GM19324 (cell line): ENCODE measurements at regions not wholly inside any gene's neighbourhood (a gene's known extent, or its start where the extent isn't known, plus 50 kb on each side); places are given as distances from the start of the nearest gene placed in this dataset.

Source experiments
- ATAC-seq: cut with Tn5 transposase; IDR thresholded peaks from one replicate; pipeline ENCODE4 v1.9.1; 2021; ENCODE audit warnings: mild to moderate bottlenecking, moderate library complexity; ENCODE audit not compliant: unreplicated experiment, low FRiP score

GRCh38 chr20:40111282-40111681, 577.8 kb downstream of the MAFB start:
- ATAC-seq: no peak

DNA sequence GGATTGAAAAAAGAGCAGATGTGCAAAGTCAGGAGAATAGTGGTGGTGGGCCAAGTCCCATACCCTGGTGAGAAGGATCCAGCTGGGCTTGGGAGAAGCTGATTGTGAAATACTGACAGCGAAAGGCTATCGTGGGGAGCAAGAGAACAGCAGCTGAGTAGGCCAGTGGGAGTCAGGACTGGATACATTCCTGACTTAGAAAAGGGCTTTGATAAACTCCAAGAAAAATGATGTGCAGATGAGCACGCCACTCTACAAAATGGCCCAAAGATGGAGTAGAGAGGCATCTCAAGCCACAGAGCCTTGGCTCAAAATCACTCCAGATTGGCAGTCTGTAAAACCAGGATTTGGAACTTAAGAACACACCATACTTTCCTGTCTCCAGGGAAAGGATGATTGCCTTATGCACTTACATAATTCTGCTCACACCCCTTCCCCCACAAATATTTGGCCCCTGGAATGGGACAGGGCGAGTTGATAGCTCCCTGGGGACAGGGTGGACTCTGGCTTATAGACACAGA, 578.7 kb downstream of the MAFB start:
- no peak for ATAC-seq

GRCh38 chr20:40109136-40109535, 579.9 kb downstream of the MAFB start:
- ATAC-seq: no peak

DNA sequence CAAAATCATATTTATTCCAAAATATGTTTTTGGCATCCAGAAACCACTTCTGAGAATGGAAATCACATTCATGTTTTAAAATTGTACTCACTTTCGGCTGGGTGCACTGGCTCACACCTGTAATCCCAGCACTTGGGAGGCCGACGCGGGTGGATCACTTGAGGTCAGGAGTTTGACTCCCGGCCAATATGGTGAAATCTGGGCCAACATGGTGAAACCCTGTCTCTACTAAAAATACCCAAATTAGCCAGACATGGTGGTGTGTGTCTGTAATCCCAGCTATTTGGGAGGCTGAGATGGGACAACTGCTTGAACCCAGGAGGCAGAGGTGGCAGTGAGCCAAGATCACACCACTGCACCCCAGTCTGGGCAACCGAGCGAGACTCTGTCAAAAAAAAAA, 580.7 kb downstream of the MAFB start:
- no peak for ATAC-seq

GRCh38 chr20:40104959-40105358, 584.1 kb downstream of the MAFB start:
- ATAC-seq: no peak

DNA sequence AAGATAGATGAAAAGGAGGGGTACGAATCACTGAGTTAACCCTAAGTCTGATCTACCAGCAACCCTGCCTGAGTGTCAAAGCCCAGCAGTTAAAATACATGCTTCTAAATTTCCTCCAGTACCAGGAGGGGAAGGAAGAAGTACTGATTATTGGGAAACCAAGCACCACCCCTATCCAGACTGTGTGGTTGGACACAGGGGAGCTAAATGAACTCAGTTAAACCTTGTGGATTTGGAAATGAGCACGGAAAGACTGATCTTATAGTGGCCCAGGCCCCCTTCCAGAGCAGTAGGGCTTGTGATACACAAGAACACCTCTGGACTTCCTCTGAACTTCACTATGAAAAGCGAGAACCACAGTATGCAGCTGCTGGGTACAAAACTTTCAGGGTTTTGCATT, 585.6 kb downstream of the MAFB start:
- ATAC-seq: no peak

DNA sequence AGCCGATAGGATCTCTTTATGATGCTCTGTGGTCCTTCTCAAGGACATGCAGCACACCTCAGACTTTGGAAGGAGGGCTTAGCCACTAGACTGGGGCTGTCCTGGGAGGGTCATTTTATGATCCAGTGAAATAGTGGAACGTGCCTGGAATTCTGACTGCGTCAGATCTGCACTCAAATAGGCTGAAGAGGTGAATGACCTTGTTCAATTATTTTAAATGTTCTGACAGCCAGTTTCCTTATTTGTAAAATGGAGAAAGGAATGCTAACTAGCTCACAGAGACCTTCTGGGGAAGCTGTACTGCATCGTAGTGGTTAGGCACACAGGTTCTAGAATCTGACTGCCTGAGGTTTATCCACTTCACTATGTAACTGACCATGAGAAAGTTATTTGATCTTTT, 587.5 kb downstream of the MAFB start:
- no peak for ATAC-seq

- ATAC-seq: no peak
Observed at GRCh38 chr20:40100261-40100660, 588.8 kb downstream of the MAFB start.

DNA sequence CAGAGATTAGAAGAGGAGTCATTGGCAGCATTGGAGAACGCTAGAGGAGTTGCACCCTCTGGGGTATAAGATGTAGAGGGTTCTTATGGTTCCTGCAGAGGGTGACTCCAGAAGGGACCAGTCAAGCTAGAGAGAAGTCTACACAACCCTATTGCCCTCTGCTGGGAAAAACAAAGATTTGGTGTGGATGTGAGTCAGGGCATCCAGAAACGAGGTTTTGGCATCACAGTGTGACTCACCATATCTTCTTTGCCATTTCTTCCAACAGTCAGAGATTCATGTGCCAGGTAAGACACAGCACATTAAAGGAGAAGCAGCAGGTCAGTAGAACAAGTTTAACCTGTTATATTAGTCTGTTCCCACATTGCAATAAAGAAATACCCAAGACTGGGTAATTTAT, 598.8 kb downstream of the MAFB start:
- no peak for ATAC-seq

GRCh38 chr20:40087496-40087895, 601.5 kb downstream of the MAFB start:
- ATAC-seq: no peak

DNA sequence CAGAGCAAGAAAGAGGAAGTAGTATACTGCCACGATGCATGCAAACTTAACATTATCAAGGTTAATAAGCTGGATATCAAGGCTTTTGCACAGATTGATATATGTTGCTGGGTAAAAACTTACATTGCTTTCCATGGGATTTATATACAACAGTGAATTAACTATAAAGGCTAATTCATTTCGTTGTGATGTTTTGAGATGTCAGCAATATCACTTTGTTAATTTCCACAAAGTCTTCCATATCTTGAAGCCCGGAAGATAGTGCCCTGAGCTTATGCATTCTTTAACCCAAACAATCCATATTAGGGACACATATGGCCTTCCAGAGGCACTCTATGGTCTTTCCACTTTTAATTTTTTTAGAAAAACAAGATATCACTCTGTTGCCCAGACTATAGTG, 603.5 kb downstream of the MAFB start:
- ATAC-seq: no peak

DNA sequence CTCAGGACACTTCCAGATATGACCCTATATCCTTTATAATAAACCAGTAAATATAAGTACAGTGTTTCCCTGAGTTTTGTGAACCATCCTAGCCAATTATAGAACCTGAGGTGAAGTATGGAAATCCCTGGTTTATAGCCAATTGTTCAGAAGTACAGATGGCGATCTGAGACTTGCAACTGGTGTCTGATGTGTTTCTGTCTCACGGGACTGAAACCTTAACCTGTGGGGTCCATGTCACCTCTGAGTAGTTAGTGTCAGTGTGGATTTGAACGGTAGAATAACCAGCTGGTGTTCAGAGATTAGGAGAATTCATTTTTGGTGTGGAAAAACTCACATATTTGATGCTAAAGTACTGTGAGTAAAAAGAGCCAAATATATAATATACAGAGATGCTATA, 606.6 kb downstream of the MAFB start:
- no peak for ATAC-seq

DNA sequence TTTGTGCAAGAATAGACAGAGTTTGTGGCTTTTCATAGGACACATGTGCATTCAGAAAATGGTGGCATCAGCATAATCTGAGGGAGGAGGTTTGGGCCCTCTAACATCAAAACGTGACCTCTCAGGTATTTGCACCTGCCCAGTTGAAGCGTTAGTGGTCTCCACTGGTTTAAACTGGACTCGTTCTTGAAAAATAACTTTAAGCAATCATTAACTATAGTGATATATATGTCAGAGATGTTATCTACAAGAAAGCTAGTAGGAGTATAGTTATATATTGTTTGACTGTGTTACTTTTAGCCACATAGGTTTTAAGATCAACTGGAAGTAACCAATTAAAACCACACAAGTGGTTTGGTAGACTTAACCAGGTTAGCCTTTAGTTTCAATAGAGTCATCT, 607.4 kb downstream of the MAFB start:
- no peak for ATAC-seq

DNA sequence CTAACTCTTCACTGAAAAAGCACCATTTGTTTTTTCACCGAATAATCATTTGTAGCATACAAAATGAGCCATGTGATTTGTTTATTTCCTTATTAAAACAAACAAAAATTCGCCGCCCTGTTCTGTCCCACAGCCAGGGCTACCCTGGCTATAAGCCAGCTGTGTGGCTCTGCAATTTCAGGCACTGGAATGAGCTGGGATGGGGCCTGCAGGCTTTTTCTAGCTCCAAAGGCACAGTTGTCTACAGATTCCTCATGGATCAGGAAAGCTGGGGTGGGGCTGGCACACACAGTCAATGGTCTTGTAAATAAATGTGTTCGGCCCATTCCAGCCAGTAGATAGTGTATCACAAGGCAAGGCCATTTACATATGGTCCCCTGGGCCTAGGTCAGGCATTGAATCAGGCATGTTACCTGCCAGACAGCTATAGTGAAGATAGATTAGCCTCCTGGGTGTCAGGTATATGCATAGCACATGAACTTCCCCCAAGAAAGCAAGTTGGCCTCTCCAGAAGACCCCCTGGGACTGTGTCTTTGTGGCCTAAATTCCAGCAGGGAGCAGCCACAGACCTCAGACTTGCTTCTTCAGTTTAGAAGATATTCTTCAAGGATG, 608.9 kb downstream of the MAFB start:
- ATAC-seq: no peak

GRCh38 chr20:40073535-40074111, 615.4 kb downstream of the MAFB start:
- no peak for ATAC-seq

DNA sequence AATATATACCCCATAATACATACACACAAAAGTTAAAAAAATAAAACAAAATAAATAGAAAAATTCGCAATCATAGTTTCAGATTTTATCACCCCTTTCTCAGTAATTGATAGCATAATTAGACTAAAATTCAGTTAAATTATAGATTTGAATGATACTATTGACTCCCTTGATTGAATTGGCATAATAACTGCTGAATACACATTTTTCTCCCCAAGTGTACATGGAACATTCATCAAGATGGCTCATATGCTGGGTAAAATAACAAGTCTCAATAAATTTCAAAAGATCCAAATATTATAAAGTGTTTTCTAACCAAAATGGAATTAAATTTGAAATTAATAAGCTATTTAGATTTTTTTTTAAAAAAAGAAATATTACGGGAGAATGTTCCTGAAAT, 616.1 kb downstream of the MAFB start:
- no peak for ATAC-seq

DNA sequence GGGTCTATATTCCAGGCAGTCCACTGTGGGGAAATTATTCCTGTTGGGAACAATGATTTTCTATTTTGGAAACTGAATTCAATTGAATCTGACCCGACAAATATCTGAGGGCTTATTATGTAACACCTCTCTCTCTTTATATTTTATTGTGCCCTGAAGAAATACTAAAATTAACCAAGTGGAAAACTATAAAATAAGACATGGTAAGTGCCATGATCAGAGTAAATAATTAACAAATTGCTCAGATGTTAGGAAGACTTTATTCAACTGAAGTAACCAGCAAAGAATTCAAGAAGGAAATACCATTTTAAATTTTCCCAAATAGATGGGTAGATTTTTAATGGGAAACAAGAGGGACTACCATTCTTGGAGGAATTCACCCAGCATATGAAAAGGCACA, 632.9 kb downstream of the MAFB start:
- ATAC-seq: no peak

- no peak for ATAC-seq
Observed at GRCh38 chr20:40055711-40056110, 633.3 kb downstream of the MAFB start.

DNA sequence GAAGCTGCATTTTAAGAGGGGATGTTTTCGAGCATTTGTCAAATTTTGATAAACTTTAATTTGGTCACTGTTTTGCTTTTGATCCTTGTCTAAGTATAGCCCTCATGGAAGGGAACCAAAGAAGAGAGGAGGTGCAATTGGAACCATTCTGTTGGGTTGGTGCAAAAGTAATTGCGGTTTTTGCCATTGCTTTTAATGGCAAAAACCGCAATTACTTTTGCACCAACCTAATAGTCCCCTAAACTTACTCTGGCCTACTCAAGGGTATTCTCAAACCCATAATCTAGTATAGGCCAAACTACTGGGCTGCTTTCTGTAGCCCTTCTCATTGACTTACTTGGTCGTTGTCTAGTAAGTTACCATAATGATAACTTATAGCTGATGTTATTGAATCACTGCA, 634.7 kb downstream of the MAFB start:
- no peak for ATAC-seq

- no peak for ATAC-seq
Observed at GRCh38 chr20:40050596-40050995, 638.4 kb downstream of the MAFB start.

DNA sequence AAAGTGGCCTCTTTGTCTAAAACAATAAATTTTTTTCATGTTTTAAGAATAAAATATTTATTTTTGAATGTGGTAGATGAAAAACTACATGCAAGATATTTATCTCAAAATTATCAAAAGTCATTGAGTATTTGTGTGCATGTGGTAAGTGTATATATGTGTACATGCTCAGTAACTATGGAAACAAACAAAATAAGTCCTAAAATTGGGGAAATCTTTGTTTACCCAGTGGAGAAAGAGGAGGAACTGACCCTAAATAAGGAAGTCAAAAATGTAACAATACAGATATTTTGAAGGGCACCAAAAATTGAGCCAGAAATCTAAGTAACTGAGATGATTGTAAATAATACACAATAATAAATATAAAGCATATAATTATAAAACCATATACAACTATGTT, 639.2 kb downstream of the MAFB start:
- no peak for ATAC-seq

- ATAC-seq: no peak
Observed at GRCh38 chr20:40046703-40047102, 642.3 kb downstream of the MAFB start.

GRCh38 chr20:40037511-40037910, 651.5 kb downstream of the MAFB start:
- ATAC-seq: no peak
